ENCODE measurements at regions not wholly inside any gene's neighbourhood (a gene's known extent, or its start where the extent isn't known, plus 50 kb on each side); places are given as distances from the start of the nearest gene placed in this dataset.

DNA sequence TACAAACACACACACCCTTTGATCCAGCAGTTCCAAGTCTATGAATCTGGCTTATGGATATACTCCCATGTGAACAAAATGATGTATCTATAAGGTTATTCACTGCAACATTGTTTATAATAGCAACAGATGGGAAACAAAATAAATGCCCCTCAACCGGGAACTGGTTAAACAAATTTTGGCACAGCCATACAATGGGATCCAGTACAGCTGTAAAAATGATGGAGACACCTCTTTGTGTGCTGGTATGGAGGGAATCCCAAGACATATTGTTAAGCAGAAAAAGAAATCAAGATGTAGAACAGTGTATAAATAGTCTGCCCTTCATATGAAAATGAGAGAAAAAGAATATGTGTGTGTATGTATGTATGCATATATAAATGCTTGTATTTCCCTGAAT, 155.5 kb downstream of the SNX10 start:
- TF ChIP-seq, protein P1, sequence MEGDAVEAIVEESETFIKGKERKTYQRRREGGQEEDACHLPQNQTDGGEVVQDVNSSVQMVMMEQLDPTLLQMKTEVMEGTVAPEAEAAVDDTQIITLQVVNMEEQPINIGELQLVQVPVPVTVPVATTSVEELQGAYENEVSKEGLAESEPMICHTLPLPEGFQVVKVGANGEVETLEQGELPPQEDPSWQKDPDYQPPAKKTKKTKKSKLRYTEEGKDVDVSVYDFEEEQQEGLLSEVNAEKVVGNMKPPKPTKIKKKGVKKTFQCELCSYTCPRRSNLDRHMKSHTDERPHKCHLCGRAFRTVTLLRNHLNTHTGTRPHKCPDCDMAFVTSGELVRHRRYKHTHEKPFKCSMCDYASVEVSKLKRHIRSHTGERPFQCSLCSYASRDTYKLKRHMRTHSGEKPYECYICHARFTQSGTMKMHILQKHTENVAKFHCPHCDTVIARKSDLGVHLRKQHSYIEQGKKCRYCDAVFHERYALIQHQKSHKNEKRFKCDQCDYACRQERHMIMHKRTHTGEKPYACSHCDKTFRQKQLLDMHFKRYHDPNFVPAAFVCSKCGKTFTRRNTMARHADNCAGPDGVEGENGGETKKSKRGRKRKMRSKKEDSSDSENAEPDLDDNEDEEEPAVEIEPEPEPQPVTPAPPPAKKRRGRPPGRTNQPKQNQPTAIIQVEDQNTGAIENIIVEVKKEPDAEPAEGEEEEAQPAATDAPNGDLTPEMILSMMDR (IDR thresholded peaks at IDR 0.05), result no peak
- TF ChIP-seq POLR2AphosphoS5 (IDR thresholded peaks at IDR 0.05) (no peak), POLR2A (IDR thresholded peaks at IDR 0.05) (no peak)

Data from prostate gland (tissue), 2 donors.